ENCODE measurements at regions not wholly inside any gene's neighbourhood (a gene's known extent, or its start where the extent isn't known, plus 50 kb on each side); places are given as distances from the start of the nearest gene placed in this dataset.

- no peak for DNase-seq (ENCODE audit: low read depth)
- no peak overlapping the region for H3K4me3 ChIP-seq (ENCODE audit: low read depth, low read length)
- TF ChIP-seq POLR2A (IDR thresholded peaks at IDR 0.05; ENCODE audit: extremely low read depth, insufficient read length) (no peak), MYC (IDR thresholded peaks at IDR 0.05; ENCODE audit: low read depth, low read length) (no peak)
- TF ChIP-seq, protein P1, sequence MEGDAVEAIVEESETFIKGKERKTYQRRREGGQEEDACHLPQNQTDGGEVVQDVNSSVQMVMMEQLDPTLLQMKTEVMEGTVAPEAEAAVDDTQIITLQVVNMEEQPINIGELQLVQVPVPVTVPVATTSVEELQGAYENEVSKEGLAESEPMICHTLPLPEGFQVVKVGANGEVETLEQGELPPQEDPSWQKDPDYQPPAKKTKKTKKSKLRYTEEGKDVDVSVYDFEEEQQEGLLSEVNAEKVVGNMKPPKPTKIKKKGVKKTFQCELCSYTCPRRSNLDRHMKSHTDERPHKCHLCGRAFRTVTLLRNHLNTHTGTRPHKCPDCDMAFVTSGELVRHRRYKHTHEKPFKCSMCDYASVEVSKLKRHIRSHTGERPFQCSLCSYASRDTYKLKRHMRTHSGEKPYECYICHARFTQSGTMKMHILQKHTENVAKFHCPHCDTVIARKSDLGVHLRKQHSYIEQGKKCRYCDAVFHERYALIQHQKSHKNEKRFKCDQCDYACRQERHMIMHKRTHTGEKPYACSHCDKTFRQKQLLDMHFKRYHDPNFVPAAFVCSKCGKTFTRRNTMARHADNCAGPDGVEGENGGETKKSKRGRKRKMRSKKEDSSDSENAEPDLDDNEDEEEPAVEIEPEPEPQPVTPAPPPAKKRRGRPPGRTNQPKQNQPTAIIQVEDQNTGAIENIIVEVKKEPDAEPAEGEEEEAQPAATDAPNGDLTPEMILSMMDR (IDR thresholded peaks at IDR 0.05; ENCODE audit: low read depth, low read length) = no peak
- TF ChIP-seq, protein P2, sequence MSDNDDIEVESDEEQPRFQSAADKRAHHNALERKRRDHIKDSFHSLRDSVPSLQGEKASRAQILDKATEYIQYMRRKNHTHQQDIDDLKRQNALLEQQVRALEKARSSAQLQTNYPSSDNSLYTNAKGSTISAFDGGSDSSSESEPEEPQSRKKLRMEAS (IDR thresholded peaks at IDR 0.05; ENCODE audit: low read depth, low read length) = no peak
Measured at GRCh38 chr10:85045046-85045445, 716.7 kb downstream of the CCSER2 start.

GRCh38 chr10:85047170-85047834 is 718.9 kb downstream of the CCSER2 start:
- H3K4me3 ChIP-seq (ENCODE audit: low read depth, low read length) = no peak overlapping the region
- TF ChIP-seq MYC (IDR thresholded peaks at IDR 0.05; ENCODE audit: low read depth, low read length) (no peak), POLR2A (IDR thresholded peaks at IDR 0.05; ENCODE audit: extremely low read depth, insufficient read length) (no peak)
- TF ChIP-seq, protein P1 (IDR thresholded peaks at IDR 0.05; ENCODE audit: low read depth, low read length) = no peak
- TF ChIP-seq, protein P2 (IDR thresholded peaks at IDR 0.05; ENCODE audit: low read depth, low read length) = no peak
- no peak for DNase-seq (ENCODE audit: low read depth)

GRCh38 chr10:85047979-85048378 is 719.6 kb downstream of the CCSER2 start:
- no peak for DNase-seq (ENCODE audit: low read depth)
- no peak overlapping the region for H3K4me3 ChIP-seq (ENCODE audit: low read depth, low read length)
- TF ChIP-seq, protein P1 (IDR thresholded peaks at IDR 0.05; ENCODE audit: low read depth, low read length) = no peak
- TF ChIP-seq POLR2A (IDR thresholded peaks at IDR 0.05; ENCODE audit: extremely low read depth, insufficient read length) (no peak), MYC (IDR thresholded peaks at IDR 0.05; ENCODE audit: low read depth, low read length) (no peak)
- TF ChIP-seq, protein P2 (IDR thresholded peaks at IDR 0.05; ENCODE audit: low read depth, low read length) = no peak

DNA sequence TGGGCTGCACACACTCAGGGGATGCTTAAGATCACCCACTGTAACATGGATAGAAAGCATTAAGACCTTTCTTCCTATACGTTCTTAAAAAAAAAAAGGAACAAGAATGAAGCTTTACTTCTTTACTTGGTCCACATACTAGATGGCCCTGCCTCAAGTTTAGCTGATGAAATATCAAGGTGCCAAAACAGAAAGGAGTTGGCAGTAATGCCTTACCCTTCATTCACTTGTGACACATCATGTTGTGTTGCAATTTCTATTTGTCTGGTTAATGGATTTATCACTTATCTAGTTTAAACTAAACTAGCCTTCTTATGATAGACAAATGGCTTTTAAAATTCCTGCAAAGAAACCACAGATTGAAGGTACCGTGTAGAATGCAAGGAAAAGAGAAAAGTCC is 720.3 kb downstream of the CCSER2 start:
- TF ChIP-seq POLR2A (IDR thresholded peaks at IDR 0.05; ENCODE audit: extremely low read depth, insufficient read length) (no peak), MYC (IDR thresholded peaks at IDR 0.05; ENCODE audit: low read depth, low read length) (no peak)
- TF ChIP-seq, protein P2 (IDR thresholded peaks at IDR 0.05; ENCODE audit: low read depth, low read length) = no peak
- TF ChIP-seq, protein P1 (IDR thresholded peaks at IDR 0.05; ENCODE audit: low read depth, low read length) = no peak
- no peak overlapping the region for H3K4me3 ChIP-seq (ENCODE audit: low read depth, low read length)
- DNase-seq (ENCODE audit: low read depth) = no peak

DNA sequence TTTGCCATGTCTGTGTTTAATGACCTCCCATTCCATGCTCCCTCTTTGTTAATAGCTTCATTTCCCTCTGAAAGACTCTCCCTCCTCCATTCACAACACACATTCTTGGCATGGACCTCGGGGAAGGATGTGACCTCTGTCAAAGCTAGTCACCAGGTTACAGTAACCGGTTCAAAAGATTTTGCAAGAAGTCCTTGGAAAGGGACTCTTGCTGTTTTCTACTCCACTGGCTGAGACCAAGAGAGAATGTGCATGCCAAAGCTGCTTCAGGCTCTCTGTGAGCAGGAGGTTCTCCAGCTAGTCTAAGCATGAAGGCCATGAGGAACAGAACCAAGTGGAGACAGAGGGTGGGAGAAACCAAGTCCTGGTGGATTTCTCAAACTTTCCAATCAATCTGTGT is 732.6 kb downstream of the CCSER2 start:
- H3K4me3 ChIP-seq (ENCODE audit: low read depth, low read length) = no peak overlapping the region
- no peak for DNase-seq (ENCODE audit: low read depth)
- TF ChIP-seq POLR2A (IDR thresholded peaks at IDR 0.05; ENCODE audit: extremely low read depth, insufficient read length) (no peak), MYC (IDR thresholded peaks at IDR 0.05; ENCODE audit: low read depth, low read length) (no peak)
- TF ChIP-seq, protein P2 (IDR thresholded peaks at IDR 0.05; ENCODE audit: low read depth, low read length) = no peak
- TF ChIP-seq, protein P1 (IDR thresholded peaks at IDR 0.05; ENCODE audit: low read depth, low read length) = no peak
